Activated T-cell treated with anti-CD3 and anti-CD28 coated beads, Interleukin-2, amount 50 U/mL, for 48 hours (primary cell): ENCODE measurements at regions not wholly inside any gene's neighbourhood (a gene's known extent, or its start where the extent isn't known, plus 50 kb on each side); places are given as distances from the start of the nearest gene placed in this dataset.
"Not testable (repeated sequence)": the region's sequence is repeated elsewhere in the genome, so short reads cannot be mapped to it uniquely, and the experiment has no call there.

Source experiments
- DNase-seq, 2 experiments: peaks; one replicate each; pipeline ENCODE4 v3.0.0-alpha.2; 2020

- DNase-seq, result no peak
Observed at GRCh38 chr11:81246941-81247340, 1486.7 kb downstream of the FAM181B start.

- no peak for DNase-seq
Observed at GRCh38 chr11:81245791-81246190, 1487.9 kb downstream of the FAM181B start.

- DNase-seq, result no peak
Observed at GRCh38 chr11:81241672-81242275, 1491.9 kb downstream of the FAM181B start.

GRCh38 chr11:81237139-81237538 is 1496.5 kb downstream of the FAM181B start:
- no peak for DNase-seq

GRCh38 chr11:81227409-81227808 is 1506.3 kb downstream of the FAM181B start:
- DNase-seq, result not testable (repeated sequence)

- no peak for DNase-seq
Observed at GRCh38 chr11:81224396-81224795, 1509.3 kb downstream of the FAM181B start.

- no peak for DNase-seq
Observed at GRCh38 chr11:81222491-81222890, 1511.2 kb downstream of the FAM181B start.

GRCh38 chr11:81220146-81220895 is 1513.3 kb downstream of the FAM181B start:
- DNase-seq, result no peak

- no peak for DNase-seq
Observed at GRCh38 chr11:81219661-81220060, 1514.0 kb downstream of the FAM181B start.

- DNase-seq, result no peak
Observed at GRCh38 chr11:81218440-81218839, 1515.2 kb downstream of the FAM181B start.

GRCh38 chr11:81211050-81211449 is 1522.6 kb downstream of the FAM181B start:
- no peak for DNase-seq

GRCh38 chr11:81207421-81208054 is 1526.1 kb downstream of the FAM181B start:
- no peak for DNase-seq

GRCh38 chr11:81203876-81204275 is 1529.8 kb downstream of the FAM181B start:
- no peak for DNase-seq

GRCh38 chr11:81197396-81197795 is 1536.3 kb downstream of the FAM181B start:
- no peak for DNase-seq

- DNase-seq, result no peak
Observed at GRCh38 chr11:81192516-81192915, 1541.1 kb downstream of the FAM181B start.

GRCh38 chr11:81190546-81190945 is 1543.1 kb downstream of the FAM181B start:
- DNase-seq, result no peak

GRCh38 chr11:81187033-81187432 is 1546.6 kb downstream of the FAM181B start:
- DNase-seq, result not testable (repeated sequence)

GRCh38 chr11:81174646-81175330 is 1558.9 kb downstream of the FAM181B start:
- DNase-seq, result no peak

- no peak for DNase-seq
Observed at GRCh38 chr11:81165164-81165563, 1568.5 kb downstream of the FAM181B start.

GRCh38 chr11:81159900-81160299 is 1573.8 kb downstream of the FAM181B start:
- no peak for DNase-seq

GRCh38 chr11:81135570-81135969 is 1598.1 kb downstream of the FAM181B start:
- DNase-seq, result no peak

GRCh38 chr11:81129618-81130017 is 1604.0 kb downstream of the FAM181B start:
- DNase-seq, result no peak

GRCh38 chr11:81112718-81113117 is 1620.9 kb downstream of the FAM181B start:
- DNase-seq, result no peak

GRCh38 chr11:81104051-81104450 is 1629.6 kb downstream of the FAM181B start:
- DNase-seq, result no peak
